ENCODE measurements at regions not wholly inside any gene's neighbourhood (a gene's known extent, or its start where the extent isn't known, plus 50 kb on each side); places are given as distances from the start of the nearest gene placed in this dataset.

- TF ChIP-seq FOXM1 (IDR thresholded peaks at IDR 0.05; ENCODE audit: borderline replicate concordance) (no peak), L3MBTL2 (conservative IDR thresholded peaks at IDR 0.05) (no peak), FOXA1 (IDR thresholded peaks at IDR 0.05) (no peak), LEF1 (IDR thresholded peaks at IDR 0.05; ENCODE audit: borderline replicate concordance) (no peak), ARNT (IDR thresholded peaks at IDR 0.05) (no peak), FOXK2 (IDR thresholded peaks at IDR 0.05) (no peak), ZNF384 (IDR thresholded peaks at IDR 0.05) (no peak), SUZ12 (IDR thresholded peaks at IDR 0.05) (no peak), HDGF (IDR thresholded peaks at IDR 0.05; ENCODE audit: borderline replicate concordance) (no peak), ELF4 (IDR thresholded peaks at IDR 0.05) (no peak), NFRKB (IDR thresholded peaks at IDR 0.05) (no peak), SP1 (IDR thresholded peaks at IDR 0.05) (no peak)
- TF ChIP-seq, protein P1, sequence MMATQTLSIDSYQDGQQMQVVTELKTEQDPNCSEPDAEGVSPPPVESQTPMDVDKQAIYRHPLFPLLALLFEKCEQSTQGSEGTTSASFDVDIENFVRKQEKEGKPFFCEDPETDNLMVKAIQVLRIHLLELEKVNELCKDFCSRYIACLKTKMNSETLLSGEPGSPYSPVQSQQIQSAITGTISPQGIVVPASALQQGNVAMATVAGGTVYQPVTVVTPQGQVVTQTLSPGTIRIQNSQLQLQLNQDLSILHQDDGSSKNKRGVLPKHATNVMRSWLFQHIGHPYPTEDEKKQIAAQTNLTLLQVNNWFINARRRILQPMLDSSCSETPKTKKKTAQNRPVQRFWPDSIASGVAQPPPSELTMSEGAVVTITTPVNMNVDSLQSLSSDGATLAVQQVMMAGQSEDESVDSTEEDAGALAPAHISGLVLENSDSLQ (IDR thresholded peaks at IDR 0.05) = no peak
Measured at GRCh38 chr10:125256026-125256425, 95.7 kb upstream of the CTBP2 start.
